ENCODE measurements at regions not wholly inside any gene's neighbourhood (a gene's known extent, or its start where the extent isn't known, plus 50 kb on each side); places are given as distances from the start of the nearest gene placed in this dataset.

GRCh38 chr12:107612508-107612907 lies 73.1 kb upstream of the PWP1 start:
- Histone ChIP-seq H3K27ac (replicated peaks) (no peak overlapping the region), H3K4me3 (replicated peaks; ENCODE audit: insufficient read depth, low read length) (no peak overlapping the region)

GRCh38 chr12:107616941-107617340 lies 68.7 kb upstream of the PWP1 start:
- H3K4me3 ChIP-seq (replicated peaks; ENCODE audit: insufficient read depth, low read length), result no peak overlapping the region
- H3K27me3 ChIP-seq (ENCODE audit: insufficient read depth, poor library complexity, severe bottlenecking), result no peaks in the 10 kb centered on the region
- H3K27ac ChIP-seq (replicated peaks), result no peak overlapping the region
- no peak for TF ChIP-seq CTCF (IDR thresholded peaks at IDR 0.05; ENCODE audit: insufficient read depth, low read length)
- TF ChIP-seq GABPA (IDR thresholded peaks at IDR 0.05; ENCODE audit: low read depth), result no peak
- no peak for TF ChIP-seq POLR2AphosphoS5 (IDR thresholded peaks at IDR 0.05; ENCODE audit: low read depth)
- no peak for TF ChIP-seq SPI1 (IDR thresholded peaks at IDR 0.05; ENCODE audit: borderline replicate concordance, low read depth)
- no peak for TF ChIP-seq REST (IDR thresholded peaks at IDR 0.05; ENCODE audit: insufficient replicate concordance, low read depth)
- DNase-seq (ENCODE audit: low read depth in 1 of 2, low spot score in 1 of 2), result no peak

More at GRCh38 chr12:107612508-107612907, 73.1 kb upstream of the PWP1 start:
- H3K27me3 ChIP-seq (ENCODE audit: insufficient read depth, poor library complexity, severe bottlenecking), result no peaks in the 10 kb centered on the region
- DNase-seq (ENCODE audit: low read depth in 1 of 2, low spot score in 1 of 2), result no peak
- TF ChIP-seq GABPA (IDR thresholded peaks at IDR 0.05; ENCODE audit: low read depth) (no peak), REST (IDR thresholded peaks at IDR 0.05; ENCODE audit: insufficient replicate concordance, low read depth) (no peak), POLR2AphosphoS5 (IDR thresholded peaks at IDR 0.05; ENCODE audit: low read depth) (no peak), SPI1 (IDR thresholded peaks at IDR 0.05; ENCODE audit: borderline replicate concordance, low read depth) (no peak), CTCF (IDR thresholded peaks at IDR 0.05; ENCODE audit: insufficient read depth, low read length) (no peak)

- Histone ChIP-seq H3K4me3 (replicated peaks; ENCODE audit: insufficient read depth, low read length) (no peak overlapping the region), H3K27me3 (ENCODE audit: insufficient read depth, poor library complexity, severe bottlenecking) (no peaks in the 10 kb centered on the region), H3K27ac (replicated peaks) (no peak overlapping the region)
- DNase-seq (ENCODE audit: low read depth in 1 of 2, low spot score in 1 of 2), result no peak
- TF ChIP-seq REST (IDR thresholded peaks at IDR 0.05; ENCODE audit: insufficient replicate concordance, low read depth) (no peak), CTCF (IDR thresholded peaks at IDR 0.05; ENCODE audit: insufficient read depth, low read length) (no peak), GABPA (IDR thresholded peaks at IDR 0.05; ENCODE audit: low read depth) (no peak)
Observed at GRCh38 chr12:107618106-107618505, 67.5 kb upstream of the PWP1 start.

Data from HL-60 (cell line).